KG1 (cell line): ENCODE measurements at regions not wholly inside any gene's neighbourhood (a gene's known extent, or its start where the extent isn't known, plus 50 kb on each side); places are given as distances from the start of the nearest gene placed in this dataset.

Experiments used
- DNase-seq: peaks from one replicate; lab custom pipeline; 2025; lab: John Stamatoyannopoulos, UW

DNA sequence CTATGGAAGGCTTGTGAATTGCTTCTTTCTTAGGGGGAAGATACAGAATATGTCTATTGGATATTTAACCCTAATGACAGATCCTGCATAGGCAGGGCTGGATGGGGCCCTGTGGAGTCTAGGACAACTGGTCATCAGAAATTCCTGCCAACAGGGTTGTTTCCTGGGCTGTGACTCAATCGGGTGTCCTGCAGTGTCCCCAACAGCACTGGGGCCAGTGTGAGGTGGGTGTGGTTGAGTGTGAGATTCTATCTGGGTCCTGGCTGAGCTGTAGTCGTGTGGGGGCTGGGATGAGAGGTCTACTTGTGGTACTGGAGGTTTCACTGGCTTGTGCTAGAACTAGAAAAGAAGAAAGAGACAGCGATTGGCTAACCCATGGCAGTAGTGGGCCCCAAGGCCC is 87.3 kb upstream of the WDR1 start:
- DNase-seq: no peak

DNA sequence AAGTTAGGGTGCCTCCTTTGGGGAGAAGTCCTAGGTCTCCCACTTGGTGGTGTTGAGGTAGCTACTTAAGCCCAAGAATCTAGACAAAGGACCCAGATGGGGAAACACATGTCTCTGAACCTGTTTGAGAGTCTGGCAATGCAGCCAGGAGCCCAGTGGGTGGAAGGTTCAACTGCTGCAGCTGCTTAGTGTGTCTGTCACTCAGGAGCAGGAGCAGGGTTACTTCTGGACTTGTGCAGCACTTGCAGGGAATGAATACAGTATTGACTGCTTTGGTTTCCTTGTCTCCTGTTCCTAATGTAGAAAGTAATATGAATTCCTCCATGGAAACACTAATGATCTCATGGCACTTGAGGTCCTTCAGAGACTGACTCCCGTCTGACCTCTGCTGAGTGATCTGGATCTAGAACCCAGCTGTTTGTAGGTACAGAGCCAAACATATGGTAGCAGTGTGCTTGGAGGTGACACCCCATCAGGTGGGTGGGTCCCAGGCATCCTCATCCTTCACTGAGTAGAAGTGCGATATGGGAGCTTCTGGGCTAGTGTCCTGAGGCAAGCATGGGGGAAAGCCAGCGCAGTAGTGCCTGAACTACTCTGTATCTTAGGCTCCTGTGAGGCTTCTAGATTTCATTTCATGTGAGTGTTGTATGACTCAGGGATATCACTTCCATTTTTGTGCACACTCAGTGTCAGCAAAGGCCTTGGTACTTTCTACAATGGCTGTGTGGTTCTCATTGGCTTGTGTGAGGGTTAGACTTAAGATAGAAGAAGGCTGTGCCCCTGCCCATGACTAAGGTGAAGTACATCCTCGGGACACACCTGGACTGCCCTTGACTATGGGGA is 85.0 kb upstream of the WDR1 start:
- no peak for DNase-seq

DNA sequence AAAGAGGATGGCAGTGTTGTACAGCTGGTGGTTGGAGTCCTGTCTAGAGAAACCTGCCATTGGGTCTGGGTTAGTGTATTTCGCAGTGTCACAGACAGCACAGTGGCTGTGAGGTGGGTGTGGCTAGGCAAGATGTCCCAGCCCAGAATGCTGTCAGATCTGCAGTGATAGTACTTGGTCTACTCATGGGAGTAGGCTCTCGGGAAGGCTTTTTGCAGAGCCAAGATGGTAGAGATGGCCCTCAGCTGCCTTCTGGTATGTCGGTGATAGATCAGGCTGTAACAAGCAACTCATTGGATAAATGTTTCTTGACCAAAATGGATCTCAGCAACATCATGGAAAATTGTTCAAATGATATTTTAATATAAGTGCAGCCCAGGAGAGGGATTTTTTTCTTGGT is 84.3 kb upstream of the WDR1 start:
- DNase-seq: no peak

DNA sequence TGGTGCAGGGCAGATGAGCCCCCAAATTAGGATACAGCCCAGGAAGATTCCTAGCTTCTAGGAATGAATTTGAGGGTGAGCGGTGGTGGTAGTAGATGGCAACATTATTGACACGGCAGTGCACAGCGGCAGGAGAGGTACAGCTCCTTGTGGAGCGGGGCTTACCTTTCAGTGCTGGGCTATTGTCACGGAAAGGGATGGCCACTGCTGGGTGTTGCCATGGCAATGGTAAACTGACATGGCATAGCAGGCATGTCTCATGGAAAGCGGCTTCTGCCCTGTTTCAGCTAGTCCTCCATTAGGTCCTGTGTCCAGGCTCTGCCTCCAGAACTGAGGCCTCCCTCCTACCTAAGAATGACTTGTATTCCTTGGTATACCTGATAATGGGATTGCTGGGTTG is 81.8 kb upstream of the WDR1 start:
- DNase-seq: no peak

DNA sequence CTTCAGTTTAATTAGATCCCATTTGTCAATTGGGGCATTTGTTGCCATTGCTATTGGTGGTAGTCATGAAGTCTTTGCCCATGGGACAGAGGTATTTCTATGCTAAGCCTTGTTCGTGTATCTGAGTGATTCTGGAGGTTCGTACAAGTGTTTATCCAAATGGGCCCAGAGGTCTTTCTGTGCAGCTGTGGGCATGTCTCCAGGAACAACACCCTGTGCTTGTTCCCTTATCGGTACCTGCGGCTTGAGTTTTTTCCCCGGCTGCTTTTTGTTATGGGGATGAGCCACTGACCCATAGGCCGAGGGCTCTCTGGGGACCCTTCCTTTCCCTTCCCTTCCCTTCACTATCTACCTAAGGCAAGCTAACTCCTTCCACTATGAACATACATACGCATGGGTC is 81.4 kb upstream of the WDR1 start:
- no peak for DNase-seq

DNA sequence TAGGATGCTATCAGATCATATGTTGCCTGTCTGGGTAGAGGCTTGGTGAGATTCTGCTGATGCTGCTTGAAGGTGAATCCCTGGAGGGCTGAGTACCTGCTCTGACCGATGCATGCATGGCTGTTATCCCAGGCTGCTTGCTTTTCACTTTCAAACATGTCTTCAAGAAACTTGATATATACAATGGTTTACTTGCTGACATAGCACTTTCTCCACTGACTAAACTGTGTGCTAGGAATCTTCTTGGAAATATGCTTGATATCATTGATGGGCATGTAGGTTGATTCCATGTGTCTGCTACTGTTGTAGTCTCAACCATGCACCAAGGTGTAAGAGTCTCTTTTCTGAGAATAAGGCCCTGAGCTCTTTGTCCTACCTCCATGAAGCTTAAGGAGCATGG is 79.6 kb upstream of the WDR1 start:
- no peak for DNase-seq

DNA sequence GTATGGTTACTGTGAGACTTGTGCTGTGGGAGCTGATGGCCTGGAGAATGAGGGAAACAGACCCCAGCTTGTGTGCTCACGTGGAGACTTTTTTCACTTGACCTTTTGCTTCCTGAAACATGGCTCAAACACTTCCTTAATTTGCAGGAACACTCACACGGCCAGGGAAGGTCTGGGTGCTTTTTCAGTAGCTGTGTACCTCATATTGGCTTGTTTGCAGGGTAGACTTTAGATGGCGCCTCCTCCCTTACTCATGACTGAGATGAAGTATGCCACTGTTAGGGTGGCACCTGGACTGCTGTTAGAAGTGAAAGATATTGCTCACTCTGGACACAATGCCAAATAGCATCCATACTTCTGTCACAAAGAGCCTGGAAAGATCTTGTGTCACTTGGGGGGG is 75.7 kb upstream of the WDR1 start:
- no peak for DNase-seq

DNA sequence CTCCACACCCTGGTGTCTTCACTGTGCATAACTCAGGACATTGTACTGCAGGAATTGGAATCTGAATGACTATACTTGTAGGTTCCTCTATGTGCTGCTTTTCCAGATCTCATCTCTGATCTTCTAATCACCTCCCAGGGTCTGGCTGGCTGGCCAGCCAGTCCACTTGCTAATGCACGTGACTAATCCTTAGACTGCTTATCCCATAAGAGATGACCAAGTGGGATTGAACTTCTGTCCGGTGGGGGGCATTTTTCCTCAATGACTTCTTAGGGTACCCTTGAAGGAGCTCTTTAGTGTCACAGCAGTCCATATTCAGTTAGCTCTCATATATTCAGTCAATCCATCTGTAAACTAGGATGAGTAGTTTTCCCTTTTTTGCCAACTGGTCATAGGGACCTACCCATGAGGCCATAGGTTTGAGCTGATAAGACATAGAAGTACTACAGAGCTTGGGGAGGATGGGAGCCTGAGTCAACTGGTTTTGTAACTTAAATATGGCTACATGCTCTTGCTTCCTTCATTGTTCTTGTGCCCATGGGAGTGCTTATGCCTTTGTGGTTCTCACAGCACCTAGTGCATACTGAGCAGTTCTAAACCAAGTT is 71.9 kb upstream of the WDR1 start:
- DNase-seq: no peak

DNA sequence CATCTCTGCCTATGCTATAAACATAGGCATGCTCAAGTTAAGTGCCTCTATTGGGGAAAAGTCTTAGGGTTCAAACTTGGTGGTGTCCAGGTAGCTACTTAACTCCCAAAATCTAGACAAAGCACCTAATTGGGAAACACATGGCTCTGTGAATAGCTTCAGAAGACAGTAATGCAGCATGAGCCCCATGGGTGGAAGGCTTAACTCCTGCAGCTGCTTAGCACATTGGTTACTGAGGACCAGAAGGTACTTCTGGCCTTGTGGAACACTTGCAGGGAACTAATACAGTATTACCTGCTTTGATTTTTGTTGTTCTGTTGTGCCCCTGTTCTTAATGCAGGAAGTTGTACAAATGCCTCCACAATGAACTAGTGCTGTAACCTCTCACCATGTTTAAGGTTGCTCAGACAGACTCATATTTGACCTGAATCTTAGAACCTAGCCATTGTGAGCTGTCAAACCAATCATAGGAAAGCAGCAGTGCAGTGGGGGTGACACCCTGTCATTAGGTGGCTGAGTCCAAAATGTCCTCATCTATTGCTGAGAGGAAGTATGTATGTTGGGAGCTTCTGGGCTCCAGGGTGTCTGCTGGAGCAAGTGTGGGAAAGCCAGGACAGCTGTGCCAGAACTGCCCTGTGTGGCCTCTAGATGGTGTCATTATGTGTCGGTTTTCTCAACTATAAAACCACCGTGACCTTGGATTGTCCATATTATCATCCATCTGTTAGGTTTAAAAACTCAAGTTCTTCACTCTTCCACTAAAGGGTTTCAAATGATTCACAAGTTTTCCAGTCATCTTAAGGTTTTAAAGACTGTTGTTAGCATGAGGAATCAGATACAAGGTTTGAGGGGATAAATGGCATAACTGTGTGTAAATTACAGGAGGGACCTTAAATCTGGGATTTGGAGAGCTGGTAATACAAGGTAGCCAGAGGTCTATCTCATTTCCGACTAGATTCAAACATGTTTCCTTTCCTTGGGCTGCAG is 69.9 kb upstream of the WDR1 start:
- no peak for DNase-seq

DNA sequence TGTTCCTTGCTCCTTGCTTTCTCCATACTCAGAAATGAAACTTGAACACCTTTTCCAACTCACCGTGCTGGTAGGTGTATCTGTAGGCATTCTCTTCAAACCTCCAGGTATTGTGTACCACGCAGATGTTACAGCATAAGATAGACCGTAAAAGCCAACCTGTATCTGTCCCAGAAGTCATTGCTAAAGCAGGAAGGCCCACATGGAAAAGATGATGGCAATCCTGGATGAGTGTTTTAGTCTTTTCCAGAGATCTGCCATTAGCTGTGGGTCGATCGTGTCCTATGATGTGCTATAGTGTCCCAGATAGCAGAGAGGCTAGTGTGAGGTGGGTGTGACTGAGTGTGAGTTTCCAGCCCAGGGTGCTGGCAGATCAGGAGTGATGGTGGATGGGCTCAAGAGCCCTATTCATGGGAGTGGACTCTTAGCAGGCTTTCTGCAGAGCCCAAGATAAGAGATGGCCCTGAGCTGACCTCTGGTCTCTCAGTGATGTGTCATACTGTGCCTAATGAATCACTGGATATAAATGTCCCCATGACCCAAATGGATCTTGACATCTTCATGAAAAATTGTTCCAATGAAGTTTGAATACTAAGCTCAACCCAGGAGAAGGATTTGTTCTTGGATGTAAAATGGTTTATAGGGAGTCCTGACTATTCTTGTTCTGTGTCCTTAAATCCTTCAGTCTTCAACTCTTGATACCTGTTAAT is 69.1 kb upstream of the WDR1 start:
- no peak for DNase-seq

DNA sequence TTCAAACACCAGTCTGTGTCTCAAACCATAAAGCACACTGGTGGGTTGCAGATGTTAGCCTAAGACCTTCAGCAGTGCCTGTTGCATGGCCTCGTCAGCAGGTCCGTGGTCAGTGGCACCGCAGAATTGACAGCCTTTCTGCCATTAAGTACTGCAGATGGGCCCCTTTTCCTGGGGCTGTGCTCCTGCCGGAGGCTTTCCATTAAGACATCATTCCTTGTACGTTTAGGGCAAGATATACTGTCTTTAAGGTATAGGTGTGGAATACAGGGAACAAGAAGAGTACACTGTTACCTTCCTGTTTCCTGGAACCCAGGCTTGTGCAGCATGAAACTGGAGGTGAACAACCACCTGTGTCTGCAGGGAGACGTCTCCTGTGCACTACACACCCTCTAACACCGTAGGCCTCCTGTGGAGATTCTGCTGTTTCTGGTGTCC is 67.9 kb upstream of the WDR1 start:
- no peak for DNase-seq

DNA sequence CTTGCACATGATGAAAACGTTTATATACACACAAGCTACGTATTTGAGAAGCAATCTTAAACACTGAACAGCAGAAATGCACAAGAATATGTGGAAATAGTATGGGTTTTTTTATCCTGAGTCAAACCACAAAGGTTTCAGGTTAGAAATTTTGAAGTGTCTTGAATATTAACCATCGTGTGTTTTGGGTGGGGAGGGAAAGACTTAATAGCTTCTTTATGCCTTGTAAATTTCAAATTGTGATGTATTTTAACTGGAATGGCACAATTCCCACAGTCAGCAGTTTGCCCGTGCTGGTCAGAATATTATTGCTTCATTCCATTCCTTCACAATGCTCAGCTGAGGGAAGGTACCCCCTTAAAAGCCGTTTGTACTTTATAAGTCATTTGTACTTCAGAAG is 67.4 kb upstream of the WDR1 start:
- DNase-seq: no peak

DNA sequence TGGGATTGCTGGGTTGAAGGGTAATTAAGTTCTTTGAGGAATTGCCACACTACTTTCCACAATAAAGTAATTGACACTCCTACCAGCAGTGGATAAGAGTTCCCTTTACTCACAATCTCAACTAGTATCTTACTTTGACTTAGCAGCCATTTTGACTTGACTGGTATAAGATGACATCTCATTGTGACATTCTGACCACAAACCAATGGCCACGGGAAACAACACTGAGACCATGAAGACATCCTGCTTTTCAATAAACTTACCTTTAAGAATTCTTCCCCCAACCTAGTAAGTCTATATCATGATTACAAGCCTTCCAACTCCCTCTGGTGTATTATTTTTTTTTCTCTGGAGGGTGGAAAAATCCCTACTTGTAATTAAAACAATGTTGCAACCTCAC is 66.9 kb upstream of the WDR1 start:
- no peak for DNase-seq

DNA sequence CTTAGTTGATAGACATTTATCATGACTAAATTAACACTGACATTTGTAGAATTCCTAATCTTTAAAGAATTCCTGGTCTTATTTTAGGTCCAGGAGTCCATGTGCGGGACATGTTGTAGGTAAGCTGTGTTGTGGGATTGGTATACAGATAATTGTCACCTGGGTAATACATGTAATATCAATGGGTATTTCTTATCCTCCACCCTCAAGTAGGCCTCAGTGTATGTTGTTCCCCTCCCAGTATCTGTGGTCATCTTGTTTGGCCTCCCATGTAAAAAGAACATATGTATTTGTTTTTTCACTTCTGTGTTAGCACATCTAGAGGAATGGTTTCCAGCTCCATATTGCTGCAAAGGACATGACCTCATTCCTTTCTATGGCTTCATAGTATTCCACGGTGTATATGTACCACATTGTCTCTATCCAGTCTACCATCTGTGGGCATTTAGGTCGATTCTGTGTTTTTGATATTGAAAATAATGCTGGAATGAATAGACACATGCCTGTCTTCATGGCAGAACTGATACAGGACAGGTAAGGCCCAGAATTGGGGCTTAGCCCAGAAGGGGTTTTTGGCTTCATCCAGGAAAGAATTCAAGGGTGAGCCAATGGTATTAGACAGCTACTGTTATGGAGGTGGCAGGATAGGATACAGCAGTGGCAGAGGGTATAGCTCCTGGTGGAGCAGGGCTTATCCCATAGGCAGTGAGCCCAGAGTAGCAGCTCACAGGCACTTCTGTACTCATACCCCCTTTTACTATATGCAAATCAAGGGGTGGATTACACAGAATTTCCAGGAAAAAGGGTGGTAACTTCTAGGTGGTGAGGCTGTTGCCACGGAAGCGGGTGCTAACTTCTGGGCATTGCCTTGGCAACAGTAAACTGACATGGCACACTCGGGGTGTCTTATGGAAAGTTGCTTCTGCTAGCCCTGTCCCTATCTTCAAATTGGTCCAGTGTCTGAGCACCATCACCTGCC is 66.1 kb upstream of the WDR1 start:
- DNase-seq: no peak

DNA sequence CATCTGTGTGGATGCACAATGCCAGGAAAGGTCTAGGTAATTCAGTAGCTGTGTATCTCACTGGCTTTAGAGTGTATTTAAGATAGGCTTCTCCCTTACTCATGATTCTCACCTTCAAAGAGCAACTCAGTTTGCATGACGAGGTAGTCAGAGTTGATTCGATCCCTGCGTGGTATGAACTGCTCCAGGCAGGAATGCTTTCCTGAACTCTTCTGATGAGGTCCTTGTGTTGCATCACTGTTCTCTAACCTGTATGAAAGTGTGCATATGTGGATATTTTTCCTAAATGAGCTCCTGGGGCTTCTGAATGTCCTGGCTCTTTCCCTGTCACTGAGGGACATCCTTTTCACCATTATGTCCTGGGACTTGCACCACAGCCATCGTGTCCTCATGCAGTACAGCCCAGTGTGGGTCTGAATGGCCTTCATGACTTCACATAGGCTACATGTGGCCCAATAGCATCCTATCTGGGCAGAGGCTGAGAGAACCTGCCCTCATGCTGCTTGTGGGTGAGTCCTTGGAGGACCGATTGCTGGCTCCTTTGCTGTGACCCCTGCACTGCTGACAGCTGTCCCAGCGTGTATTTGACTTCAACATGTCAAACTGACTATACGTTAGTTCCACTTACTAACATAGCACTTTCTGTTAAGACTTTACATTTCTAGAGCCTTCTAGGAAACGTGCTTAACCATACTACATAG is 65.3 kb upstream of the WDR1 start:
- DNase-seq: no peak

DNA sequence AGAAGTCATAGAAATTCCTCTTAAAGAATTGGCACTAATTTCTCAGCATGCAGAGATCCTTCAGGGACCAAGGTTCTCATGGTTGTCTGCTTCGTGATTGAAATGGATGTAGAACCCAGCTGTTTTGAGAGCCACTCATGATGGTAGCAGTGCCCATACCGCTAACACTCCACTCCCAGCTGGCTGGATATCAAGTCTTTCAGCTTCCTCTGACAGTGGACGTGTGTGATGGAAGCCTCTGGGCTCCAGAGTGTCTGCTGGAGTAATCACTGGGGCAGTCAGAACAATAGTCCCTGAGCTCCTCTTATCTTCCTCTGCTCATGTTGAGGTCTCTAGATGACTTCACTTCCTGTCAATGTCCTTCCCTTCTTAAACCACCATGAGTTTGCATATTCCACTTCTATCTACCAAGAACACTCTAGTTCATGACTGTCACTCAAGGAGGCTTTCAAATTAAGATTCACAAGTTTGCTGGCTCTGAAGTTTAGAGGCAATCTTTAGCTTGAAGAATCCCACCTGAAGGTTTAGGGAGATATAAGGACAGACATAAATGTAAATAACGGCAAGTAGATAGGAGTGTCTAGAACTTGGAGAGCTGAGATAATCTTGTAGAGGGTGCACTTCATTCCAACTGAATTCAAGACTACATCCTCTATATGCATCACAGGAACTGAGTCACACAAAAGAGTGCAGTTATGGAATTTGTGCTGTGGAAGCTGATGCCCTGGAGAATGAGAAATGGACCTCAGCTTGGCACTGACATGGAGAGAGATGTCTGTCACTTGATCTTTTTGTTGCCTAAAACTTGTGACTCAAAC is 64.5 kb upstream of the WDR1 start:
- DNase-seq: peak; percentile 45

DNA sequence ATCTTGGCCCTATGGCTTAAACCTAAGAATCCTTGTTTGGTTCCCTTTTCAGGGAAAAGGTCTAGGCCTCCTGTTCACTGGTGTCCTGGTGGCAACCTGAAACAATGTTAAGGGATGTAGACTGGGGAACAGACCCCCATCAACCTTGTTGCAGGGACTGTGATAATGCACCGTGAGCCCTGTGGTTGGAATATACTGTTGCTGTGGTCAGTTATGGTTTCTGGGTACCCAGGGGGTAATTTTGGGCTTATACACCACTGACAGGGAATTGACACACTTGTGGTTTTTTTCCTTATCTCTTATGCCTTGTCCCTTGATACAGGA is 64.0 kb upstream of the WDR1 start:
- no peak for DNase-seq

DNA sequence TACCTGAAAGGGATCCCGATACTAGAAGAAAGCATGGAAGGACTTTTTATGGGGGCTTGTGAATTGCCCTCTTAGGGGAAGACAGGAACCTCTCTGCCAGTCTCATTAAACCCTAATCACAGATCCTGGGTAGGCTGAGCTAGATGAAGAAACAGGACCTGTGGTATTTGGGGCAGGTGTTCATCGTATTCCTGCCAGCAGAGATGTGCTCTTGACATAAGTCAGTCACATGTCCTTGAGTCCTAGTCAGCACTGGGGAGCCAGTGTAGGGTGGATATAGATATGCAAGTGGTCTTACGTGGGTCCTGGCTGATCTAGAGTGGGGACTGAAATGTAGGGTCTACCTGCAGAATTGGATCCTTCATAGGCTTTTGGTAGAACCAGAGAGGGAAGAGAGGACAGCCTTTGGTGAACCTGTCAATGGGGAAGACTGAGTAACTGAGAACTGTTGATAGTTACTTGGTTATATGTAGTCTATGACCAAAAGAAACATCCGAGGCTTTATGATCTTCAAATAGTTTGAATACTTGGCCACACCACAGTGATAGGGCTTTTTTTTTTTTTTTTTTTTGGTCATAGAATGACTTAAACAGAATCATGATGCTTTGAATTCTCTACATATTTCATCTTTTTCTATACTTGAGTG is 63.5 kb upstream of the WDR1 start:
- DNase-seq: no peak

DNA sequence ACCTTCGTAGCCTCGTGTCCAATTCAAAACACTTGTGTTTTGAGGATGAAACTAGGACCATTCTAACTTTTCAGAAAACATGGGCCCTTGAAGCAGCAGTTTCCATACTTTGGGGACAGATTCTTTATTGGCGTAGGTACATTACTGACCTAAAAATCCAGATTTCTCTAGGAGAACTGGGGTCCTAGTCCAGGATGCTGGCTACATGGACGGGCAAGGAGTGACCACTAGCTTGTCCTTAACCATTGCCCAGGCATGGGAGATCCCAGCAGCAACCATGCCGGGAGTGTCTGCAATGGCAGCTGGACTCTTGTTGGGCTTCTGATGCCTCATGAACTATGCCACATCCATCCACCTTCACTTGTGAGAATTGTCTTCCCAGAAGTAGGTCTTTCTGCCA is 62.2 kb upstream of the WDR1 start:
- DNase-seq: no peak
